Gastroesophageal sphincter (tissue), 4 donors: ENCODE measurements at regions not wholly inside any gene's neighbourhood (a gene's known extent, or its start where the extent isn't known, plus 50 kb on each side); places are given as distances from the start of the nearest gene placed in this dataset.

ENCODE experiments used
- ATAC-seq: fragments of 150-250 bp; one replicate; pipeline ENCODE4 v1.9.1; 2016; ENCODE audit warnings: mild to moderate bottlenecking, moderate library complexity
- H3K27ac ChIP-seq, 4 donors: fragments of 200-600 bp; sonication (generic) in 3 of 4; 1 replicate in 3 of 4; 2 replicates in 1 of 4; pipeline ENCODE4 v1.5.1; 2016 to 2019
- H3K27me3 ChIP-seq: fragments of 200-600 bp; sonication (generic); one replicate; pipeline ENCODE4 v1.5.1; 2019
- H3K36me3 ChIP-seq, 2 donors: fragments of 200-600 bp; sonication (generic); one replicate each; pipeline ENCODE4 v1.5.1; 2019; ENCODE audit warnings: control low read depth in 1 of 2
- H3K4me1 ChIP-seq, 3 donors: fragments of 200-600 bp; sonication (generic); 1 replicate in 2 of 3; 2 replicates in 1 of 3; pipeline ENCODE4 v1.5.1; 2016 to 2019; ENCODE audit warnings: control low read depth in 2 of 3
- H3K4me3 ChIP-seq, 2 donors: fragments of 200-600 bp; sonication (generic); one replicate each; pipeline ENCODE4 v1.5.1; 2019; ENCODE audit warnings: mild to moderate bottlenecking in 1 of 2, moderate library complexity in 1 of 2
- H3K9me3 ChIP-seq, 3 donors: fragments of 200-600 bp; sonication (generic); one replicate each; pipeline ENCODE4 v1.5.1; 2017 to 2019; ENCODE audit warnings: control low read depth in 2 of 3
- CTCF ChIP-seq, 4 experiments: fragments of 200-600 bp in 2 of 4; fragments of 450-650 bp in 2 of 4; sonication (generic) in 1 of 4; IDR thresholded peaks; one replicate each; pipeline ENCODE4 v1.5.1; 2017 to 2019; ENCODE audit warnings: antibody characterized with exemption in 4 of 4, mild to moderate bottlenecking in 2 of 4, moderate library complexity in 2 of 4
- EP300 ChIP-seq: sonication (generic); formaldehyde crosslinking; IDR thresholded peaks from one replicate; pipeline ENCODE4 v1.6.1; 2017; ENCODE audit warnings: antibody characterized with exemption, mild to moderate bottlenecking
- POLR2A ChIP-seq, 2 donors: fragments of 450-650 bp; IDR thresholded peaks; one replicate each; pipeline ENCODE4 v1.6.1; 2017; ENCODE audit warnings: antibody characterized with exemption in 2 of 2, mild to moderate bottlenecking in 2 of 2, moderate library complexity in 1 of 2
- POLR2AphosphoS5 ChIP-seq: sonication (generic); formaldehyde crosslinking; IDR thresholded peaks from one replicate; pipeline ENCODE4 v1.6.1; 2017; ENCODE audit warnings: antibody characterized with exemption
- WGBS, 2 donors: methylation state at CpG; one replicate each; pipeline ENCODE4 v1.1.5; 2018; ENCODE audit warnings: low coverage in 1 of 2; 5-methylcytosine and 5-hydroxymethylcytosine counted together

DNA sequence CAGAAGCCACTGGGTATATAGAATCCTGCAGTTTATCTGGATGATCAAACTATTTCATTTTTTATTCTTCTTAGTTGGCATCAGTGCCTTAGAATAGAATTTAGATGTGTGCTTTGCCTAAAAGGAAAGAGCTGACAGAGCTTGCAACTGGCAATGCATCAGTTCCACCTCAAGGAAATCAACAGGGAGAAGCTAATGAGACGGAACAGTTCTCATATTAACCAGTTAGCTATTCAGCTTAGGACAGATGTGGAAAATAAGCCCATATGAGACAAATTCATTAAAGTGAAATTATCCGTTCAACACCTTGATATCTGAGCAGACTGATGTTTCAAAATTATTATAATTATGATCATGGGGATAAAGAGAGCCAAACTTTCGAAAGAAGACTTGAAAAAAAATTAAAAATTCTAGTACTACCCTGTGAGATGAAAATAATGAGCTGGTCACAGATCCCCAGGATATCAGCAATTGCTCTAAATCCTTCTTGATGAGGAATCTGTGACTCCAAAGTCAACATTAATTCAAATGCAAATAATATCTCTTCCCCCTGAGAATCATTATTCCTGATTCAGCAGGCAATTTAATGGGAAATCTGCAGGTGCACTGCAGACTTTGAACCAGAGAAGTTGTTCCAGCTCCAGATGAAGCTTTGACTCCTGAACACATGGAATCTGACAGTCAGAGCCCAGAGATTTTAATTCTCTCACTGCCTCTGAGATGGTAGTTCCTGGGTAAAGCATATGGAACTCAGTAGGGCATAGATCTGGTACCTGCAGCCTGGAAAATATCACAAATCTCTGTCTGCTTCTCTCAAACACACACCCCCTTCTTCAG is 486.8 kb downstream of the FOXO1 start:
- no peak for TF ChIP-seq POLR2AphosphoS5
- no peak for TF ChIP-seq EP300
- no peak for TF ChIP-seq CTCF (IDR thresholded peaks at IDR 0.05)
- no peak for TF ChIP-seq POLR2A (IDR thresholded peaks at IDR 0.05)
- WGBS, 2 donors: 83 to 97% methylated on average over 3 of the region's 3 CpGs
- Histone ChIP-seq H3K9me3 (no peaks in the 10 kb centered on the region), H3K4me3 (no peak overlapping the region), H3K4me1 (peaks cover 0 to 6% (median 0%) of the 10 kb centered on the region in 3 donors), H3K27ac (no peak overlapping the region), H3K36me3 (no peaks in the 10 kb centered on the region), H3K27me3 (no peaks in the 10 kb centered on the region)
- ATAC-seq: no peak

GRCh38 chr13:40180776-40181175 is 485.7 kb downstream of the FOXO1 start:
- Histone ChIP-seq H3K9me3 (no peaks in the 10 kb centered on the region), H3K27ac (no peak overlapping the region), H3K4me1 (no peaks in the 10 kb centered on the region), H3K4me3 (no peak overlapping the region), H3K36me3 (no peaks in the 10 kb centered on the region), H3K27me3 (no peaks in the 10 kb centered on the region)
- no peak for TF ChIP-seq CTCF (IDR thresholded peaks at IDR 0.05)
- no peak for TF ChIP-seq EP300
- no peak for ATAC-seq
- WGBS, 2 donors: 100% methylated on average over 1 of the region's 1 CpG

DNA sequence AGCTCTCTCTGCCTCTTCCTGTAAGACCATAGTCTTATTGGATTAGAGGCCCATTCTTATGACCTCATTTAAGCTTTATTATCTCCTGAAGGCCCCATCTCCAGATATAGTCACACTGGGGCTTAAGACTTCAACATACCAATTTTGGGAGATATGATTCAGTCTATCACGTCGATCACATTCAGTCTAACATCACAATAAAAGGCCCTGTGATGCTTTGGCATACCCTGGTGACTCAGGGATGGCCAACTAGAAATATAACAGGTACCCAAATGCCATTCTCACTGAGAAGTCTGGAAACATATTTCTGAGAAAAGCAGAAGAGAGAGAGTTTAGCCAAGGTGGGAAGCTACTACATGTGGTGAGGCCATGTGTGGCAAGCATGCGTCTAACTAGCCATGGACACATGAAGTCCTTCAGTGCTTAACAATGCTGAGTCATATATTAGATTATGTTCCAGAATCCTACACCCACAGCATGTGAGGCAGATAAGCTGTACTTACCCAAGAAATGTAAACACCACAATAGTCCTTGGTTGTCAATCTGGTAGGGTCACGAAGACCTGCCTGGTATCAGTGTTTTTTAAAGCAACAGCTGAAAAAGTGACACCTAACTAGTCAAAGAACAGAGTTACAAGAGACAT is 485.1 kb downstream of the FOXO1 start:
- H3K36me3 ChIP-seq: no peaks in the 10 kb centered on the region
- TF ChIP-seq EP300 (no peak), POLR2AphosphoS5 (no peak), CTCF (IDR thresholded peaks at IDR 0.05) (no peak), POLR2A (IDR thresholded peaks at IDR 0.05) (no peak)
- no peak overlapping the region for H3K27ac ChIP-seq
- no peak overlapping the region for H3K4me3 ChIP-seq
- 59 to 100% methylated on average over 2 to 3 of the region's 4 CpGs for WGBS, 2 donors
- ATAC-seq: no peak
- H3K9me3 ChIP-seq: no peaks in the 10 kb centered on the region
- H3K27me3 ChIP-seq: no peaks in the 10 kb centered on the region
- no peaks in the 10 kb centered on the region for H3K4me1 ChIP-seq

DNA sequence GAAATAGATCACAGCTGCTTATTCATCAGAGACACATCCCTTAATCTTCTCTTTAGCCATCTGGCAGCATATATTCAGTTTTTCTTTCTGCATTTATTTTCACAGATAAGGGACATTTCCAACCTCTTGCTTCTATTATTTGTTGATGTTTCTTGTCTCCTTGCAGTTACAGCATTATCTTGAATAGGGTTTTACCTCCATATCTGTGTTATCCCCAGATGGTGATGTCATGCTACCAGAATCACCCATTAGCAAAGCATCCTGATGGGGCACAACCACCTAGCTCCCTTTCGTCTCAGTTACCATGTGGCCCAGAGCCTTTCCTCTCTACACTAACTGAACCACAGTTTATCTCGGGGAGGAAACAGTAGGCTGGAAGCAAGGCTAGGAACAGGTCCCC is 483.9 kb downstream of the FOXO1 start:
- H3K36me3 ChIP-seq: no peaks in the 10 kb centered on the region
- TF ChIP-seq POLR2A (IDR thresholded peaks at IDR 0.05) (no peak), CTCF (IDR thresholded peaks at IDR 0.05) (no peak), EP300 (no peak), POLR2AphosphoS5 (no peak)
- no peaks in the 10 kb centered on the region for H3K4me1 ChIP-seq
- H3K9me3 ChIP-seq: no peaks in the 10 kb centered on the region
- WGBS, 2 donors: 70 to 100% methylated on average over 1 of the region's 2 CpGs
- H3K4me3 ChIP-seq: no peak overlapping the region
- no peaks in the 10 kb centered on the region for H3K27me3 ChIP-seq
- no peak overlapping the region for H3K27ac ChIP-seq
- ATAC-seq: no peak

DNA sequence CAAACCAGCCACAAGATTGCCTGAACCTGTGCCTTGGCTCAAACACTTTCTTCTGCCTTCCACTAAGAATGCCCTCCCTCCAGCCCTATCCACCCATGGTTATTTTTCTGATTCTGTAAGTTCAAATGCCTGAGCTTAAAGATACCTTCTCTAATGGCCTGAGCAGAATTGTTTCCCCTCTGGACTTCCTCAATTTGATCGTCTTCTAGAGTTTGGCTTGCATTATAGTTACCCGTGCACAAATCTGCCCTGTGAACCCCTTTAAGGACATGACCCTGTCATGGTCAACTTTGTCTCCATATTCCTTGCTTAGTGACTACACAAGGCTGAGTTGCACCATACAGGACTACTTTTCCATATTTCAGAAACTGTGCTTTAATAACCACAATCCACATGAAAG is 481.0 kb downstream of the FOXO1 start:
- 66 to 100% methylated on average over 2 of the region's 2 CpGs for WGBS, 2 donors
- Histone ChIP-seq H3K4me3 (no peak overlapping the region), H3K9me3 (no peaks in the 10 kb centered on the region), H3K4me1 (peaks cover 4 to 27% (median 10%) of the 10 kb centered on the region in 3 donors), H3K36me3 (no peaks in the 10 kb centered on the region), H3K27ac (no peak overlapping the region), H3K27me3 (no peaks in the 10 kb centered on the region)
- TF ChIP-seq POLR2AphosphoS5 (no peak), POLR2A (IDR thresholded peaks at IDR 0.05) (no peak), CTCF (IDR thresholded peaks at IDR 0.05) (no peak), EP300 (no peak)
- ATAC-seq: no peak
